ENCODE measurements at regions not wholly inside any gene's neighbourhood (a gene's known extent, or its start where the extent isn't known, plus 50 kb on each side); places are given as distances from the start of the nearest gene placed in this dataset.

- TF ChIP-seq, protein P1, sequence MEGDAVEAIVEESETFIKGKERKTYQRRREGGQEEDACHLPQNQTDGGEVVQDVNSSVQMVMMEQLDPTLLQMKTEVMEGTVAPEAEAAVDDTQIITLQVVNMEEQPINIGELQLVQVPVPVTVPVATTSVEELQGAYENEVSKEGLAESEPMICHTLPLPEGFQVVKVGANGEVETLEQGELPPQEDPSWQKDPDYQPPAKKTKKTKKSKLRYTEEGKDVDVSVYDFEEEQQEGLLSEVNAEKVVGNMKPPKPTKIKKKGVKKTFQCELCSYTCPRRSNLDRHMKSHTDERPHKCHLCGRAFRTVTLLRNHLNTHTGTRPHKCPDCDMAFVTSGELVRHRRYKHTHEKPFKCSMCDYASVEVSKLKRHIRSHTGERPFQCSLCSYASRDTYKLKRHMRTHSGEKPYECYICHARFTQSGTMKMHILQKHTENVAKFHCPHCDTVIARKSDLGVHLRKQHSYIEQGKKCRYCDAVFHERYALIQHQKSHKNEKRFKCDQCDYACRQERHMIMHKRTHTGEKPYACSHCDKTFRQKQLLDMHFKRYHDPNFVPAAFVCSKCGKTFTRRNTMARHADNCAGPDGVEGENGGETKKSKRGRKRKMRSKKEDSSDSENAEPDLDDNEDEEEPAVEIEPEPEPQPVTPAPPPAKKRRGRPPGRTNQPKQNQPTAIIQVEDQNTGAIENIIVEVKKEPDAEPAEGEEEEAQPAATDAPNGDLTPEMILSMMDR (conservative IDR thresholded peaks at IDR 0.05; ENCODE audit: control insufficient read depth, insufficient read depth, low read depth, low read length), result no peak
- H3K4me3 ChIP-seq (ENCODE audit: control insufficient read depth, low read depth, low read length), result no peak overlapping the region
- DNase-seq (ENCODE audit: low read depth), result no peak
Observed at GRCh38 chr4:146022541-146022940, 83.9 kb upstream of the ZNF827 start.

DNA sequence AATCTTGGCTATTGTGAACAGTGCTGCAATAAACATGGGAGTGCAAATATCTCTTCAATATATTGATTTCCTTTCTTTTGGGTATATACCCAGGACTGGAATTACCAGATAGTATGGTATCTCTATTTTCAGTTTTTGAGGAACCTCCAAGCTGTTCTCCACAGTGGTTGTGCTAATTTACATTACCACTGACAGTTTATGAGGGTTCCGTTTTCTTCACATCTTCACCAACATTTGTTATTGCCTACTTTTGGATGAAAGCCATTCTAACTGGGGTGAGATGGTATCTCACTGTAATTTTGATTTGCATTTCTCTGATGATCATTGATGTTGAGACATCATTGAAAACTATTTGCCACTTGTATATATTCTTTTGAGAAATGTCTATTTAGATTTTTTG lies 79.6 kb upstream of the ZNF827 start:
- DNase-seq (ENCODE audit: low read depth), result no peak
- no peak overlapping the region for H3K4me3 ChIP-seq (ENCODE audit: control insufficient read depth, low read depth, low read length)
- TF ChIP-seq, protein P1 (conservative IDR thresholded peaks at IDR 0.05; ENCODE audit: control insufficient read depth, insufficient read depth, low read depth, low read length), result no peak

DNA sequence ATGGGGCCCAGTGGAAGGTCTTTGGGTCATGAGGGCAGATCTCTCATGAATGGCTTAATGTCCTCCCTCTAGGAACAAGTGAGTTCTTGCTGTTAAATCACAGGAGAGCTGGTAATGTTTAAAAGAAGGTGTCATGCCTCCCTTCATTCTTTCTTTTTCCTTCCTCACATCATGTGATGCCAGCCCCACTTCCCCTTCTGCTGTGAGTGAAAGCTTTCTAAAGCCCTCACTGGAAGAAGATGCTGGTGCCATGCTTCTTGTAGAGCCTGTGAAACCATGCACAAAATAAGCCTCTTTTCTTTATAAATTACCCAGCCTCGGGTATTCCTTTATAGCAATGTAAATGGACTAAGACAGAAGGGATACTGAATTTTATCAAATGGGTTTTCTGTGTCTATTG lies 66.1 kb upstream of the ZNF827 start:
- DNase-seq (ENCODE audit: low read depth), result no peak
- TF ChIP-seq, protein P1 (conservative IDR thresholded peaks at IDR 0.05; ENCODE audit: control insufficient read depth, insufficient read depth, low read depth, low read length), result no peak
- H3K4me3 ChIP-seq (ENCODE audit: control insufficient read depth, low read depth, low read length), result no peak overlapping the region

DNA sequence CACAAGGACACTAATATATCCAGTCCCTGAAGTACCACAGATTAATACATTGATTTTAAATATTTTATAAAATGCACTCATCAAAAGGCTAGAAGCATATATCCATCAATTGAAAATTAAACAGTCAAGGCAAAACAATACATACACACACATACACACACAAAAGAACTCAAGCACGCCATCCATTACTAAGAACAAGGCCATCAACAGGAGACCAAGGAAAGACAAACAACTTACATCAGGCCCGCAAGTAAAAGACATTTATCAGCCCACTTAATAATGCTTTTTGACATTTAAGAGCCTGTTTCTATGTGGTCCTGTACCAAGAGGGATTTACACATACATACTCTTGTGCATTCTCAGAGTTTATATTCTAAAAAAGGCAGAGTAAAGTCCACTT lies 50.0 kb upstream of the ZNF827 start:
- DNase-seq (ENCODE audit: low read depth), result no peak
- H3K4me3 ChIP-seq (ENCODE audit: control insufficient read depth, low read depth, low read length), result no peak overlapping the region
- TF ChIP-seq, protein P1 (conservative IDR thresholded peaks at IDR 0.05; ENCODE audit: control insufficient read depth, insufficient read depth, low read depth, low read length), result no peak

Data from fibroblast of mammary gland (primary cell).